ENCODE measurements at regions not wholly inside any gene's neighbourhood (a gene's known extent, or its start where the extent isn't known, plus 50 kb on each side); places are given as distances from the start of the nearest gene placed in this dataset.
"Not testable (repeated sequence)": the region's sequence is repeated elsewhere in the genome, so short reads cannot be mapped to it uniquely, and the experiment has no call there.

DNA sequence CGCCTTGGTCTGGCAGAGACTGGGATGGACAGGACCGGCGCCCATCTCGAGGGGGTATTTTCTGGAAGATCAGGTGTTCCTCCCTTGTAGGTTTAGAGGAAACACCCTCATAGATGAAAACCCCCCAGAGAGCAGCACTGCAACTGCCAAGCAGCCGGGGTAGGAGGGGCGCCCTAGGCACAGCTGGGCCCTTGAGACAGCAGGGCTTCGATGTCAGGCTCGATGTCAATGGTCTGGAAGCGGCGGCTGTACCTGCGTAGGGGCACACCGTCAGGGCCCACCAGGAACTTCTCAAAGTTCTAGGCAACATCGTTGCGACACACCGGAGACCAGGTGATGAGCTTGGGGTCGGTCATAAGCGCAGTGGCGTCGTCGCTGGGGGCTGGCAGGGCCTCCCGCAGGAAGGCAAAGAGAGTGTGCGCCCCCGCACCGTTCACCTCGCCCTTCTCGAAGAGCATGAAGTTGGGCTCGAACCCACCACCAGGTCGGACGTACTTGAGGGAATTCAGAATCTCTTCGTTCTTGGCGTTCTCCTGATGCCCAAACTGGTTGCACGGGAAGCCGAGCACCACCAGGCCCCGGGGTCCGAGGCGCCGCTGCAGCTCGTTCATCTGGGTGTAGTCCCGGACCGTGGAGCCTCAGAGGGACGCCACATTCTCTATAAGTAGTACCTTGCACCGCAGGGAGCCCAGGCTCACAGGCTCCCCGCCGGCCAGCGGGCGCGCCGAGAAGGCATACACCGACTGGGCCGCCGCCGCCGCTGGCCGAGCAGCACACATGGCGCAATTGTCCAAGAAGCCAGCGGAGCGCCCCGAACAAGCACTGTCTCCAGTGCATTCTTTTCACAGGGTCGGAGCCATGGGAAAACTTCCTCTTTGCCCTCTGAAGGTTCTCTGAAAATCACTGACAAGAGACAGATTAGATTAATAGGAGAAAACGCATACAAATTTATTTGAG is 59.0 kb upstream of the ATXN3L start:
- DNase-seq = not testable (repeated sequence)

DNA sequence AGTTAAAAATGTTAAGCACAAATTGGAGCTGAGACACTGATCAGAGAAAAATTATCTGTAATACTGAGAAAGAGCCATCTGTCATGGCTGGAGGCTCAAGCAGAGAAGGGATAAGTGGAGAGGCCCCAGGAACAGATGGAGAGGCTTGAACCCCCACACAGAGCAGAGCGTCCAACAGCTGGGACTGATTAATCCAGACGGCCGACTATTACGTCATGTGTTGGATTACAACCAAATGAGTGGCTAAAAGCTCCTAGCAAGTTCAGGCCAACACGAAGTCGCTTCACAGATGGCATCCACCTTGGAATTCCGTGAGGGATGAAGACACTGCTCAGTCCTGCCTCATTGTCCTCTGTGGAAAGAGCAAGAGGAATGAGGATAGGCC is 57.7 kb upstream of the ATXN3L start:
- DNase-seq = no peak

DNA sequence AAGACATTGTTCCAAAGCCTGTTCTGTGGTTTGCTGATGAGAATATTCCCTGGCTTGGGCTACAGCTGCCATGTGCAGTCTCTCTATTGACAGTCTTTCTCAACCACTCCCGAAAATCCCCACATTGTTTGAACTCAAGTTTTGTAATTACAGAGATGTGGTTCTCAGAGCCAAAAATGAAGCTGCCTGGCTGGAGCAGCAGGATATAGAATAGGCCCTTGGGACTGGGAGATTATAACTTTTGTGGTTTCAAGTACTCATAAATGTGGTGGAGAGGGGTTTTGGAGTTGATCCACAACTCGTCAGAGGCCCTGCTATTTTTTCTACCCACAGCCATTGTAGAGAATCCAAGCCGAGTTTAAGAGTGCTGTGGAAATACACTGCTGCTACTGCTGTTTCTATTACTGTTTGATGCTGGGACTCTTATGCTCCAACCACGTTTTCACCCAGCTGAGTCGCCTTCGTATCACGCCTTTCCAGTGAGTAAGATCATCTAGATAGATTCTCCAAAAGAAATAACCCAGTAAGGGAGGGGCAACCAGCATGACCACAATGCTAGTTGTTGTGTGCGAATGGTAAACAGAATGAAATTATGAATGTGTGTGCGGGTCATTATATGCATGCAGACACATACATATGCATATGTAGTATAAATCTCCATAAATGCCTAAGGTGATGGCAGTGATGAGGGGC is 57.1 kb upstream of the ATXN3L start:
- DNase-seq = no peak

GRCh38 chrX:13375596-13375995 is 55.7 kb upstream of the ATXN3L start:
- not testable (repeated sequence) for DNase-seq

GRCh38 chrX:13374364-13374763 is 54.5 kb upstream of the ATXN3L start:
- no peak for DNase-seq

GRCh38 chrX:13373431-13374187 is 53.8 kb upstream of the ATXN3L start:
- no peak for DNase-seq

DNA sequence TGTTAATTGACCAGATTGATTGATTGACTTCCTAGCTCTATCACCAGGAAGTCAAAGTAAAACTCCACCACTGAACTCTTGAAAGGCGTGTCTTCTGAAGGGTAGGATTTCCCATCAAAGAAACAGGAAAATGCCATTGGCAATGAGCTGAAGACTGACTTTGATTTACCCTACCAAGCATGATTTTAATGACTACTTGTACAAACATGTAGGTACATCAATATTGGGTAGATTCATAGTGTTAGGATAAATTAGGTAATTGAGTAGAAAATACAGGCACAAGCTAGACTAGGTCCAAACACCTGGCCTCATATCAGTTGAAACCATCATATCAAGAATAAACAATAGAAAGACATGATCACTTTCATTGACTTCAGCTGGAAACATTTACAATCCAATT is 53.2 kb upstream of the ATXN3L start:
- DNase-seq = no peak

GRCh38 chrX:13372203-13372980 is 52.5 kb upstream of the ATXN3L start:
- DNase-seq = no peak

DNA sequence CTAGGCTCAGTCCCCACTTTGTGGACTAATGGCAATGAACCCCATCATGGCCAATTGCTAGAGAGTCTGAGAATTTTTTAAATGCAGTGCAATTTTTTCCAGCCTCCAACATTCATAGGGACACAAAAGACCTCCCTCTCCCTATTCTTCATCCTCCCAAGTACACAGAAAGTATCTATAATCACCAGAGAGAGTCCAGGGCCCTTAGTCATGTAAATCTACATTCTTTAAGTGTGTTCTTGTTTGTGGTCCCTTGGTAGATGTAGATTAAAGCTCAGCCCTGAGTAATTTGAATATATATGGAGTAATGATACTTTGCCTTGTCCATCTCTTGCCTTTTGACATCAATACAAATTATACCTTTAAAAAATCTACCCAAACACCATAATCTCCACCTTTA is 51.3 kb upstream of the ATXN3L start:
- DNase-seq = no peak

GRCh38 chrX:13370713-13371112 is 50.9 kb upstream of the ATXN3L start:
- no peak for DNase-seq
